ENCODE measurements at regions not wholly inside any gene's neighbourhood (a gene's known extent, or its start where the extent isn't known, plus 50 kb on each side); places are given as distances from the start of the nearest gene placed in this dataset.

DNA sequence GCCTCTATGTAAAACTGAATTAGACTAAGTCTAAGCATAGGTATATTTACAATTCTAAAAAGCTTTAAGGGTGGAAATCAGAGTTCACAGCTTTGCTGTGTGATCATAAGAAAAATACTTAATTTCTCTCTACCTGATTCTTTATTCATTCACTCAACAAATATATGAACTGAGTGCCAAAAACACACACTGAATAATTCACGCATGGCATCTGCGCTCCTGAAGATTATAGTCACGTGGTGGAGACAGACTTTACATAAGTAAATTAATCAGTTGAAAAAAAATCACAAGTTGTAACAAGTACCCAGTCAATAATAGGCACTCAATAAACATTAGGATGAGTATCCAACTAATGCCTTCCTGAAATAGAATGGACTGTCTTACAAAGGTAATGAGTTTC is 351.6 kb downstream of the METTL4 start:
- TF ChIP-seq, protein P1, sequence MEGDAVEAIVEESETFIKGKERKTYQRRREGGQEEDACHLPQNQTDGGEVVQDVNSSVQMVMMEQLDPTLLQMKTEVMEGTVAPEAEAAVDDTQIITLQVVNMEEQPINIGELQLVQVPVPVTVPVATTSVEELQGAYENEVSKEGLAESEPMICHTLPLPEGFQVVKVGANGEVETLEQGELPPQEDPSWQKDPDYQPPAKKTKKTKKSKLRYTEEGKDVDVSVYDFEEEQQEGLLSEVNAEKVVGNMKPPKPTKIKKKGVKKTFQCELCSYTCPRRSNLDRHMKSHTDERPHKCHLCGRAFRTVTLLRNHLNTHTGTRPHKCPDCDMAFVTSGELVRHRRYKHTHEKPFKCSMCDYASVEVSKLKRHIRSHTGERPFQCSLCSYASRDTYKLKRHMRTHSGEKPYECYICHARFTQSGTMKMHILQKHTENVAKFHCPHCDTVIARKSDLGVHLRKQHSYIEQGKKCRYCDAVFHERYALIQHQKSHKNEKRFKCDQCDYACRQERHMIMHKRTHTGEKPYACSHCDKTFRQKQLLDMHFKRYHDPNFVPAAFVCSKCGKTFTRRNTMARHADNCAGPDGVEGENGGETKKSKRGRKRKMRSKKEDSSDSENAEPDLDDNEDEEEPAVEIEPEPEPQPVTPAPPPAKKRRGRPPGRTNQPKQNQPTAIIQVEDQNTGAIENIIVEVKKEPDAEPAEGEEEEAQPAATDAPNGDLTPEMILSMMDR (IDR thresholded peaks at IDR 0.05) = no peak
- no peak for TF ChIP-seq ZFX (IDR thresholded peaks at IDR 0.05; ENCODE audit: borderline replicate concordance)

Measured in 22Rv1 (cell line).